ENCODE measurements at regions not wholly inside any gene's neighbourhood (a gene's known extent, or its start where the extent isn't known, plus 50 kb on each side); places are given as distances from the start of the nearest gene placed in this dataset.

- no peak for TF ChIP-seq CTCF (IDR thresholded peaks at IDR 0.05; ENCODE audit: poor library complexity)
- TF ChIP-seq EZH2 (IDR thresholded peaks at IDR 0.05; ENCODE audit: borderline replicate concordance) = no peak
Measured at GRCh38 chr6:14583826-14584225, 466.3 kb downstream of the CD83 start.
